Heart left ventricle (tissue), 13 donors: ENCODE measurements at regions not wholly inside any gene's neighbourhood (a gene's known extent, or its start where the extent isn't known, plus 50 kb on each side); places are given as distances from the start of the nearest gene placed in this dataset.

Experiments
- POLR2A ChIP-seq, 2 donors: fragments of 450-650 bp; IDR thresholded peaks; one replicate each; pipeline ENCODE4 v1.6.1; 2017; ENCODE audit warnings: antibody characterized with exemption in 2 of 2, mild to moderate bottlenecking in 2 of 2, moderate library complexity in 2 of 2
- TF ChIP-seq, protein P1 (sequence below), 12 donors: fragments of 200-600 bp; sonication (generic) in 4 of 12; IDR thresholded peaks; one replicate each; pipeline versions ENCODE4 v1.5.0 to v1.8.0; 2018 to 2022; ENCODE audit warnings: antibody characterized with exemption in 12 of 12, mild to moderate bottlenecking in 5 of 12
- donor health status: ischemic (EF 13 %, LVEDD 7.1; RV severe dilation, severe dysfunction).
- donor health status: DM: no; HTN: yes; CAD: no.
- donor health status: DM: no; HTN: no; CAD: no.
- donor health status: ischemic (EF 25% LVEDD 6.9; RV normal size, moderate dysfunction).
- donor health status: ischemic (EF 25% LVEDD 5.7; RV mildly dilated, moderate dysfunction).
- donor health status: ischemic (EF 35%, LVEDD 5.7; RV mildly dilated, moderate dysfunction).
- donor health status: nonischemic (EF 11% LVEDD 7.7; RV severe dilation, severe dysfunction).
- donor health status: DM: yes; HTN: yes; CAD: no.
- donor health status: PGD.
- donor health status: ischemic (EF 29% LVEDD 5.4; RV normal size, mild dysfunction).
- donor health status: nonischemic (EF 23%, LVEDD 6.1; RV moderate dilation, normal function).

DNA sequence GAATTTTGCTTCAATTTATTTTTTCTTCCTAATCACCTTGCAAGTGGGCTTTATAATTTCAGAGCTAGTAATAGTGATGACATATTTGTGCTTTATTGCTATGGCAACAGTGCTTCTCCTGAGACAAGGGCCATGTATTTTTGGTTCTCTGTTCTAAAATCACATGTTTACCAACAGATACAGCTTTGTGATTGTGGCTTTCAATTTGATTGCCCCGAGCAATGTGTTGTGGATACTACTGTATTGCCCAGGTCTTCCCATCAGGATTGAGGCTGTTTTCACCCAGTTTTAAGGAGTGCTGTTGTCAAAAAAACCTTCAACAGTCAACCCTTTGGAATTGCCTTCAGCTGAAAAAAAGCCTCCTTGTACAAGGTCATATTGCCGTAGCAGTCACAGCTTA, 841.4 kb upstream of the VRK2 start:
- TF ChIP-seq, protein P1, sequence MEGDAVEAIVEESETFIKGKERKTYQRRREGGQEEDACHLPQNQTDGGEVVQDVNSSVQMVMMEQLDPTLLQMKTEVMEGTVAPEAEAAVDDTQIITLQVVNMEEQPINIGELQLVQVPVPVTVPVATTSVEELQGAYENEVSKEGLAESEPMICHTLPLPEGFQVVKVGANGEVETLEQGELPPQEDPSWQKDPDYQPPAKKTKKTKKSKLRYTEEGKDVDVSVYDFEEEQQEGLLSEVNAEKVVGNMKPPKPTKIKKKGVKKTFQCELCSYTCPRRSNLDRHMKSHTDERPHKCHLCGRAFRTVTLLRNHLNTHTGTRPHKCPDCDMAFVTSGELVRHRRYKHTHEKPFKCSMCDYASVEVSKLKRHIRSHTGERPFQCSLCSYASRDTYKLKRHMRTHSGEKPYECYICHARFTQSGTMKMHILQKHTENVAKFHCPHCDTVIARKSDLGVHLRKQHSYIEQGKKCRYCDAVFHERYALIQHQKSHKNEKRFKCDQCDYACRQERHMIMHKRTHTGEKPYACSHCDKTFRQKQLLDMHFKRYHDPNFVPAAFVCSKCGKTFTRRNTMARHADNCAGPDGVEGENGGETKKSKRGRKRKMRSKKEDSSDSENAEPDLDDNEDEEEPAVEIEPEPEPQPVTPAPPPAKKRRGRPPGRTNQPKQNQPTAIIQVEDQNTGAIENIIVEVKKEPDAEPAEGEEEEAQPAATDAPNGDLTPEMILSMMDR (IDR thresholded peaks at IDR 0.05) = no peak
- TF ChIP-seq POLR2A (IDR thresholded peaks at IDR 0.05) = no peak
